ENCODE measurements at regions not wholly inside any gene's neighbourhood (a gene's known extent, or its start where the extent isn't known, plus 50 kb on each side); places are given as distances from the start of the nearest gene placed in this dataset.
"Not testable (repeated sequence)": the region's sequence is repeated elsewhere in the genome, so short reads cannot be mapped to it uniquely, and the experiment has no call there.

DNA sequence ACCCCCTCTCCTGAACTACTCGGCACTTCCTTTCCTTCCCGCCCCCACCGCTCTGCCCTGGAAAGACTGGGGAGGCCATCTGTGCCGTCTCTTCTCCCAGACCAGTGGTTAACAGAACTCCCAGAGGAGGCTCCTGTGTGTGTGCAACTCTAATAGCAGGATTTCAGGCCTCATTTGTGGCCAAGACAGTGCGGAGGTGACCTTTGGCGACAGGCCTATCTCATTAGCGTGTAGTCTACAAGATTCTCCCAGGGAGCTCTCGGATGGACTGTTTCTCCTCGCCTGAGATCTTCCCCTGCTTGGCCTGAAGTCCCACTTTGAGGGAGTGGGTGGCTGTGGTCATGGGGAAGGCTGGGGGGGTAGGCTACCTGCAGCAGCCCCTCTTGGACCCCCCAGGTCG lies 325.2 kb downstream of the BCL2L11 start:
- DNase-seq (ENCODE audit: low read depth) = not testable (repeated sequence)

DNA sequence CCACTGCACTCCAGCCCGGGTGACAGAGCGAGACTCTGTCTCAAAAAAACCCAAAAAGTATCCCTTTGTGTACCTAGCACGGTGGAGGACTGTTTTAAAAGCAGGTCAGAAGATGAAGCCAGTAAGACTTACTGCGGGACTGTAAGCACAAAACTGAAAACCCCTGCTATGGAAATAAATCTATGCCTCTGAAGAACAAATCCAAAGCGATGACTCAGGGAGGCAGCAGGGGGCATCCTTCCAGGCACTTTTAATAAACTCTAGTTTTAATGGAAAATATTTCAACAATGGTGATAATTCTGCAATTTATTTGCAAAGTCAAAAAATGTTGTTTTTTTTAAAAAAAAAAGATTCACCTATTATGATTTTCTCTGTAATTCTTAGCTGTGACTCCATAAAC lies 326.8 kb downstream of the BCL2L11 start:
- not testable (repeated sequence) for DNase-seq (ENCODE audit: low read depth)

DNA sequence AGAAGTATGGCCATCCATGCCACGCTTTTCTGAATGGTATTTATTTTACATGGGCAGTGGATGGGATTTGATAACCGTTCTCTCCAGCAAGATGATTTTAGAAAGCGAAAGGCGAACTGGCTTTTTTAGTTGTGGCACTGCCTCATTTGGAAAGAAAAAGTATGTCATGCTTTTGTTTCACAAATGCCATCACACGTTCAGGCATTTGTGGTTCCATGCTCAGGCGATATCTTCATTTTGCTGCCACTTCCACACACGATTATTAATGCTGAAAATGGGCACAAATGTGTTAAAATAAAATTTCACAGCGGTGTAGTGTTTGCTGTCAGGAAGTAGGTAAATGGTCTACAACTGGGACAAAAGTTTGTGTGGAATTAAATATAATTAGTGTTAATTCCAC lies 328.1 kb downstream of the BCL2L11 start:
- DNase-seq (ENCODE audit: low read depth) = not testable (repeated sequence)

- not testable (repeated sequence) for DNase-seq (ENCODE audit: low read depth)
These were observed 329.8 kb downstream of the BCL2L11 start for GRCh38 chr2:111450526-111450925.

- peak; percentile 15 for DNase-seq (ENCODE audit: low read depth)
These were observed 331.0 kb downstream of the BCL2L11 start for GRCh38 chr2:111451692-111452199.

DNA sequence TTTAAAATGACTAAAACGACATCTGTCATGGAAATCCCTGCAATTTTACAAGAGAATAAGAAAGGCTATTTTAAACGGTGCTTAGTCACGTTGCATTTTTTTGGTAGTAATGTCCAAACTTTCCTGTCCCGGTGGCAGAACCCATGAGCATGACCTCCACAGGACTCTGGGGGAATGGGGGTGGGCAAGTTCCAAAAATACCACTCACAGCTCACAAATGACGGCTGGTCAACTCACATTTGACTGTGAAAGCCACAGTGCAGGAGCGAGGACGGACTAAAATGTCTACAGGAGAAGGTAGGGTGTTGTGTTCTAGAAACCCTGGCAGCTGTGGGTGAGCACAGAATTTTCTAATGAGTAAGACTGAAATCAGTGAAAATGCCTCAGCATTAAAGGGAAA lies 331.5 kb downstream of the BCL2L11 start:
- DNase-seq (ENCODE audit: low read depth) = not testable (repeated sequence)

GRCh38 chr2:111453308-111453707 lies 332.6 kb downstream of the BCL2L11 start:
- DNase-seq (ENCODE audit: low read depth) = not testable (repeated sequence)

DNA sequence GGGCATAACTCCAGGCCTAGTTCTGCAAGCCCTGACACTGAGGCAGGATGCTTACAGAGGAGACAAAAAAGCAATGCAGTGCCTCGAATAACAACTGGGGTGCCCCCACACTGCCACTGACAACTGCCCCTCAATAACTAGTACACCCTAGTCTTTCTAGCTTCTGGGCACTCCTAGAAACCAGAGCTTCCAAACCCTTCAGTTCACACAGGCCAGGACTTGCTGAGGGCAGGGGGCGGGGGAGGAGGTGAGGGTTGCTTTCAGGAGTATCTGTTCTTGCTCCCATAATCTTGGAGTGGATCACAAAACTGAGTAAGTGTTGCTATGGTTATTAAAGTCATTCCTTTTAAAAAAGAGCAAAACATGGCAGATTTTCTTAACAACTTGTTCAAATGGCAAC lies 333.1 kb downstream of the BCL2L11 start:
- DNase-seq (ENCODE audit: low read depth) = not testable (repeated sequence)

- peak; percentile 58 for DNase-seq (ENCODE audit: low read depth)
These were observed 333.7 kb downstream of the BCL2L11 start for GRCh38 chr2:111454404-111454803.

DNA sequence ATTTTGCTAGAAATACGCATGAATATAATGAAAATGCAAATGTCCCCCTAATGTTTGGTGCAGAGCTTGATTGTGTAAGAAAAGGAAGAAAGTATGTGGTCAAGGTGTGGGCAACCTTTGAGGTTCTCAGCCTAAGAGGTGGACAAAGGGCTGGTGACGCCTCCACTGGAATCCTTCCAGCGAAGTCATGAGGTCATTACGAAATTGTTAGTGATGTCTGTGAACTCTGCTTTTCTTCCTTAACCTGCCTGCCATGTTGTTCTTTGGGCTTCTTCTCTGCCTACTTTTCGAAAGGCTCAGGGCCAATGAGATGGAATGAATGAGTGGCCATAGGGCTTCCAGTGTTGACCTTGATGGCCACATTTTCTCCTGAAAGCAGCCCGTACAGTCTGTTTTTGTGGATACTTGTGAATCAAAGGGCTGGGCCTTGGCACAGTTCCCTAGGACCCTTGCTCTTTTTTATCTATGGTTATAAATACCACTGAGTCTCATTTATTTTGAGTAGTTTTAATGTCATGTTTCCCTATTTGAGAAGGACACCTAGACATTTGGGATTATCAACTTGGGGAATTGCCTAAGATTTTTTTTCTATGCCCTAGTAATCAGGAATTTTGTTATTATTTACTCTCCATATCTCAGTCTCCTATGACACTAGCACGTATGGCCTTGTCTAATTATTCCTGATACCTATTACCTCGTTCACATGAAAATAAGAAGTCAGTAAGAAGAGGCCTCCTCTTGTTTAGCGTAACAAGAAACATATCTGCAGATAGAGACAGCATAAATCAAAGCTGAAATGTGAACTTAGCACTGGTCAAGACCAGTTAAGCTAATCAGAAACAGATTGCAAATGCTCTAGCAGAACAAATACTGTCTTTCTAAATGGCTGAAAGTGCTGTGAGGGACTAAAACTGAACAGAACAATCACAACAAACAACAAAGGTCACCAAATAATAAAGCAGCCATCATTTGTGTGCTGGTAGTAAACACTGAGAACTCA lies 334.6 kb downstream of the BCL2L11 start:
- peak; percentile 11 for DNase-seq (ENCODE audit: low read depth)

GRCh38 chr2:111457191-111457590 lies 336.5 kb downstream of the BCL2L11 start:
- DNase-seq (ENCODE audit: low read depth) = not testable (repeated sequence)

DNA sequence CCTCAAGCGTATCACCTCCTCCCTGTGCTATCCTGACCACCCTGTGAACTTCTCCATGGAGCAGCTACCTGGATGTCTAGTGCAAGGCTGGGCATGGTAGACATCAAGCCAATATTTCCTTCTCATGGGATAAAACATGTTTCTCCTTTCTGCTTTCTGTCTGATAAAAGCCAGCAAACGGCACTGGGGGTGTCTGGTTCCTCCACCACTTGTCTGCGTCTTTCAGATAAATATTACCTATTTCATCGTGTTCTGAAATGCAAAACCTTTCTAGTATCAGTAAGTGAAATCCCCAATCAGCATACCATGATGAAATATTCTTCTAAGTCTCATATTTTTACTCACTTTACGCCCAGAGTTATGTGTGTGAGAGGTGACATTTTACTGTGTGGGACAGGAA lies 340.2 kb downstream of the BCL2L11 start:
- not testable (repeated sequence) for DNase-seq (ENCODE audit: low read depth)

DNA sequence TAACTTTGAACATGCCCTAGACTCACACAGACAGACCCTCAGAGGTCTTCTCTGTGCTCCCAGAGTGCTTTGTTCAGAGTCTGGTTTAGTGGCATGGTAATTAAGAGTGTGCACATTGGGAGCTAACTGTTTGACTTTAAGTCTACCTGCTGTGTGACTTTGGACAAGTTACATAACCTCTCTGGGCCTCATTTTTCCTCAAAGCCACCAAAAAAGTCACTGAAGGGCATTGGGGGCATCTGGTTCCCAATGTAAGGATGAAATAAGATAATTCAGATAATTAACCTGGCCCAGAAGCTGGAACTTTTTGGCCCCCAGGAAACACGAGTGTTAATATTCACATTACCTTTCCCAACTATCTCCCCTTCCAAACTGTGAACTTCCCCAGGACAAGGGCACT lies 341.1 kb downstream of the BCL2L11 start:
- not testable (repeated sequence) for DNase-seq (ENCODE audit: low read depth)

DNA sequence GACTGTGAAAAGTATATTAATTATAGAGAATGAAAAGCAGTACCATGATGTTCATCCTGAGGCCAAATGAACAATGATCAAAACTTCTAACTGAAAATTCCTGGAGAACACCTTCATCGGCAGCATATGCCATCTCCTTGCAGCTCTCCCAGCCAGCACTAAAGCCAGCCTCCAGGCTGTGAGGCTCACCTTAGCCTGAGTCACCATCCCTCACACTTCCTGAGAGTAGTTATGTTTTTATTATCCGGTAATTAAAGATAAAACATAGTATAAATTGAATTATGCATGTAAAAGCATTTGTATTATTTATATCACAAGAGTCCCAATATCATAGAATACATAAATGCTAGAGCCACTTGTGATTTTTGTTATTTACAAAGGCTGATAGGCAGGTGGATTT lies 341.9 kb downstream of the BCL2L11 start:
- DNase-seq (ENCODE audit: low read depth) = not testable (repeated sequence)

GRCh38 chr2:111463238-111463848 lies 342.6 kb downstream of the BCL2L11 start:
- peak; percentile 16 for DNase-seq (ENCODE audit: low read depth)

DNA sequence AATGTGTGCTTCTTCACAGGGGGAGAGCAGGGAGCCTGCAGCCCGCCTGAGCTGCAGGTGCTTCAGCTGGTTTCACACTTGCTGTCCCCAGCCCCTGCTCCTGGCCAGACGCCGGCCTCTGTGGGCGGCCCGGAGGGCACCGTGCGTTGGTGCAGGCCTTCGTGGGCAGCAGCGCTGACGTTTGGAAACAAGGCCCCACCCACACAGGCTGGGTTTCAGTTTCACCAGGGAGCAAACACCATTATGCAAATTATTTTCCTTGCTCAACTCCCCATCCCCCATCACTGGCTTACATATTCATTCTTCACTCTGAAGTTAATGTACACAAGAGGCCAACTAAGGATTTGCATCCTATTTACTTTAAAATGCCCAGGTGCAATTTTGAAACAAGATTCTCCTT lies 343.2 kb downstream of the BCL2L11 start:
- not testable (repeated sequence) for DNase-seq (ENCODE audit: low read depth)

DNA sequence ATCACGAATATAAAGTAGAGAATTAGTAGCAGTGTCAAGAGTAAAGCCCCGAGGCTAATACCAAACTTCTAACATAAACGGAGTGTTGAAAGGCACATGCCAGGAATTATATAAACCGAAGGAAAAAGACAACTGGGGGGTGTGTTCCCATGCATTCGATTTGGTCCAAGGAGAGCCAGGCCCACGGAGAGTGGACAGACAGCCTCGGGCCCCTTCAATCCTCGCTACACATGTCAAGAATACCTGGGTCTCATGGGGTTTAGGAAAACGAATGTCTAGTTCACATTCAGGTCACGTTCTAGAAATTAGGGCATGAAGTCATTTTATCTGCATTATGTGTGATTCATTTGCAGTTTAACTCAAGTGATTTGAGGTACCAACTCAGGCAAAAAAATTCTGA lies 343.7 kb downstream of the BCL2L11 start:
- DNase-seq (ENCODE audit: low read depth) = not testable (repeated sequence)

DNA sequence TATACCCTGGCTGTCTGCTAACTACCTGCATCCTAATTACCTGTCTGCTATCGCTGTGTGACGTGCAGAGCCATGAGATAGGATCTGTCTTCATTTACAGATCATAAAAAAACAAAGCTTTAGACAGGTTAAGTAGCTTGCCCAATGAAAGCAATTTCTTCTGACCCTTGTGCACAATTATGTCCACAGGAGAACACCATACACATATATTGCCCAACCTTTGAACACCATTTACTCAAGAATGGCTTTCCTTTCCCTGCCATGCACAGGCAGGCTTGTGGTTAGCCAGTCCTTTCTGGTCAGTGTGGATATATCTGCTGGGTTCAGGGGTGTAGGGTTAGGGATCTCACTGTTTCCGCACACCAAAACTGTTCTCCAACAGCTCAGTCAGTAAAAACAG lies 344.8 kb downstream of the BCL2L11 start:
- DNase-seq (ENCODE audit: low read depth) = not testable (repeated sequence)

DNA sequence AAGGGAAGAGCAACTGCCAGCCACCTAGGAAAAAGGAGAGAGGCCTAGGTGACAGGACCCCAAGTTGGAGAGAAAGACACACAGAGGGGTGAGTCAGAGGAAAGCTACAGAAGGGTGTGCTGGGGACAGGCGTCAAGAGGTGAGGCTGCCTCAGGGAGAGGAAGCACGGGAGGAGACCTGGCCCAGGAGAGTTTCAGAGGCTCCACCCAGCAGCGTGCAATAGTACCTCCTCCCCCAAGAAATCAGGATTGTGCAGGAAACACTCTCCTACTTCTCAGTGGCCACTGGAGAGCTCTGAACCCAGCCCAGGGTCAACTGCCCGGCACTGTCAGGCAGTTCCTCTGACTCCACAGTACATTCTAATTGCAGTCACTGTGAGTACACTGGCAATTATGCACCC lies 346.0 kb downstream of the BCL2L11 start:
- DNase-seq (ENCODE audit: low read depth) = not testable (repeated sequence)

DNA sequence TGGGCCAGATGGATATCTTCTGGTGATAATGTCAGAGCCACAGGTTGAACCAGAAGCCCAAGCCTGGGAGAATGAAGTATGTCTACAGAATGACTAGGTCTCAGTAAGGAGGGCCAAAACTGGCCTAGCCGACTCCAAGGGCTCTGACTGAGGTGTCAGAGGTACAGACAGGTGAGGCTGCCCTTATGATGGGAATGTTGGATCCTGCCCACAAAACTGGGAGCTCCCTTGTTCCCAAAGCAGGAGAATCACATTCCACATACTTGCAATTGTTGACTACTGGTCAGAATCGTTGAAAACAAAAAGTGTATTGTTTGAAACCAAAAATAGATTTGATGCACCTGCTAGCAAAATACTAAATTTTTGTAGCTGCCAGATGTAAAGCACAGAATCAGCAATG lies 350.2 kb downstream of the BCL2L11 start:
- DNase-seq (ENCODE audit: low read depth) = not testable (repeated sequence)

DNA sequence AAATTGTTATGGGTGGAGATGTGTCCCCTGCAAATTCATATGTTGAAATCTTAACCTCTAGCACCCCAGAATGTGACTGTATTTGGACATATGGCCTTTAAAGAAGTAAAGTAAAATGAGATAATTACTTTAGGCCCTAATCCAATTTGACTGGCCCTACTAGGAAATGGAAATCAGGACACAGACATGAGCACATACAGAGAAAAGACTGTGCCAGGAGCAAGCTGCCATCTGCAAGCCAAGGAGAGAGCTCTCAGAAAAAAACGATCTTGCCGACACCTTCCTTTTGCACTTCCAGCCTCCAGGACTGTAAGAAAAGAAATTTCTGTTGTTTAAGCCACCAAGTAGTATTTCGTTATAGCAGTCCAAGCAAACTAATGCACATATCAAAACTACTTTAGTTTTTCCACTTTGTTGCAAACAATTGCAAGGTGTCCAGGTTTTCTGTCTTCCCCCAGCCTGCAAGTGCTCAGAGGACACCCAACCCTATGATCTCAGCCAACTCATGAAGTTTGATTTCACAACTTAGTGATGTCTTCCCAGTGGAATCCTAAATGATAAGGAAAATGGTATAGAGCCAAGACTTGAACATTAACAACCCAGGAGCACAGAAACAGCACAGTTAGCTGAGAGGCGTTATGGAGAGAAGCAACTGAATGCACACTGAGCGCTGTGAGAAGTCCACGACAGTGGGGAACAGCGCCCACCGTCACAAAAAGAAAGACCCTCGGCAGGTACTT lies 351.2 kb downstream of the BCL2L11 start:
- DNase-seq (ENCODE audit: low read depth) = not testable (repeated sequence)
